ENCODE measurements at regions not wholly inside any gene's neighbourhood (a gene's known extent, or its start where the extent isn't known, plus 50 kb on each side); places are given as distances from the start of the nearest gene placed in this dataset.
"Not testable (repeated sequence)": the region's sequence is repeated elsewhere in the genome, so short reads cannot be mapped to it uniquely, and the experiment has no call there.

DNA sequence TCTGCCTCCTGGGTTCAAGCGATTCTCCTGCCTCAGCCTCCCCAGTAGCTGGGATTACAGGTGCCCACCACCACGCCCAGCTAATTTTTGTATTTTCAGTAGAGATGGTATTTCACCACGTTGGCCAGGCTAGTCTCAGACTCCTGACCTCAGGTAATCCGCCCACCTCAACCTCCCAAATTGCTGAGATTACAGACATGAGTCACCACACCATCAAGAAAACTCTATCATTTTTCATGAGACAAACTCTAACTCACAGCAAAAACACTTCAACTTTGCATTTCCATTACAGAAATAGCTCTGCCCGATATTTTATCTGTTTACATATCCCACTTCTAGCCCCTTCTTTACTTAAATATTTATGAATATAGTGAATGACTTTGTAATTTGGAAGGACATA, 561.1 kb downstream of the TMX3 start:
- DNase-seq (ENCODE audit: low read depth in 4 of 4, low spot score in 3 of 4): not testable (repeated sequence)

DNA sequence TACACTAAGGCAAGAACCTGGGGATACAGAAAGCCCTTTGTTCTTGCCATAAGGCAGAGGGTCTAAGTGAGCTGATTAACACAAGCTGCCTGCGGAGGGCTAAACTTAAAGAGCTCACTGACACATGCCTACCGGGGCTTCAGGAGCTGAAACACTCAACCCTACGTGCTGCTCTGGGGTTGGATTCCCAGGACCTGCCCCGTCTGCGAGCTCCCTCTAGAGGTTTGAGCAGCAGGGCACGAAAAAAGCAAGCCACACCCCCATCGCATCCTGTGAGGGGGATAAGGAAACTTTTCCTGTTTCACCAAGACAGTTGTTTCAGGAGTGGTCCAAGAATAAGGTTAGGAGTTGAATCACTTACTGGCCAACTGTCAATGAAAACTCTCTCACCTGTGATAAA, 562.1 kb downstream of the TMX3 start:
- DNase-seq (ENCODE audit: low read depth in 4 of 4, low spot score in 3 of 4): no peak

DNA sequence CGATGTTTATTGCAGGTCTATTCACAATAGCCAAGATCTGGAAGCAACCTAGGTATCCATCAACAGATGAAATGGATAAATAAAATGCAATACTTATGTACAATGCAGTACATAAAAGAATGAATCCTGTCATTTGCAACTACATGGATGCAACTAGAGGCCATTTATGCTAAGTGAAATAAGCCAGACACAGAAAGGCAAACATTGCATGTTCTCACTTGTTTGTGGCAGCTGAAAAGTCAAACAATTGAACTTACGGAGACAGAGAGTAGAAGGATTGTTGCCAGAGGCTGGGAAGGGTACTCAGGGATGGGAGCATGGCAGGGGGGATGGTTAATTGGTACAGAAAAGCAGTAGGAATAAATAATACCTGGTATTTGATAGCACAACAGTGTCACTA, 563.9 kb downstream of the TMX3 start:
- no peak for DNase-seq (ENCODE audit: low read depth in 4 of 4, low spot score in 3 of 4)

DNA sequence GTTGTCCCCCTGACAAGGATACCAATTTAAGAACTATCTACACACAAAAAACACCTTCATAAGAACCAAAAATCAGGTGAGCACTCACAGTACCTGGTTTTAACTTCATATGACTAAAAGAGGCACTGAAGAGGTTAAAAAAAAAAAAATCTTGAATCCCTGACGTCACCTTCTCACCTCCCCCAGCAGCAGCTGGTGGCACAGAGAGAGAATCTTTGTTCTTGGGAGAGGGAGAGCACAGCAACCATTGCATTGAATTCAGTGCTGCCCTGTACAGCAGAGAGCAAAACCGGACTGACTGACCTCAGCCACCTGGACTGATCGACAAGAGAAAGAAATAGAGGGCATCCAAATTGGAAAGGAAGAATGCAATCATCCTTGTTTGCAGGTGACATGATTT, 566.0 kb downstream of the TMX3 start:
- no peak for DNase-seq (ENCODE audit: low read depth in 4 of 4, low spot score in 3 of 4)

DNA sequence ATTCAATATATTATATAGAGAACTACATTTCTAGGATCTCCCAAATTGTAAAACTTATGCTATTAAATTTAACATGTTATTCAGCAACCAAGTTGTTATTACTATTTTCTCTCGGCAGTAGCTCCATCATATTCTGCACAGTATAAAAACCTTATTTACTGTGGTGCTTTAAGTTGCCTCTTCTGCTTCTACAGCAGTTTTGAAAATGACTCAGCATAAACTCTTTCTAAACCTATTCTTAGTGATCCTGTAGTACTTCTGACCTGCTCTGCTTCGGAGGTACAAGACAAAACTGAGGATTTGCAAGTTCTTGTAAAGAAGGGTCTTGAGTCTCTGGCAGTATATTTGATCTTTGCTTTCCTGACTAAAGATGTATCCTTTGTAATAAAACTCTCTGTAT, 567.2 kb downstream of the TMX3 start:
- DNase-seq (ENCODE audit: low read depth in 4 of 4, low spot score in 3 of 4): no peak

DNA sequence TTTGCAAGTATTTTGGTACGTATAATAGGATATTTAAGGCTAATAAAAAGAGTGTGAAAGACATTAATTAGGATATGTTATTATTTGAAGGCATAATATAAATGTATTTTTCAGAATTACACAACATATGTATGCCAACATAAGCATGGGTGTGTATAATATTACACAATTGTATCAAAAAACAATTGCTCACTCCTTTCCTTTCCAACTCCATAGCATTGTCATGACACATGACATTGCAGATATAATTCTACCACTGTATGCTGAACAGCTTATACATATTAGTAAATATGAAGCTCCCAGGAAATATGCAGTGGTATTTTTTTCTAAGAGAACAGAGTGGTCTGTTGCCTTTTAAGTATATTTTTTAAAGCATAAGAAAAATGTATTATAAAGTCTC, 593.1 kb downstream of the TMX3 start:
- no peak for DNase-seq (ENCODE audit: low read depth in 4 of 4, low spot score in 3 of 4)

DNA sequence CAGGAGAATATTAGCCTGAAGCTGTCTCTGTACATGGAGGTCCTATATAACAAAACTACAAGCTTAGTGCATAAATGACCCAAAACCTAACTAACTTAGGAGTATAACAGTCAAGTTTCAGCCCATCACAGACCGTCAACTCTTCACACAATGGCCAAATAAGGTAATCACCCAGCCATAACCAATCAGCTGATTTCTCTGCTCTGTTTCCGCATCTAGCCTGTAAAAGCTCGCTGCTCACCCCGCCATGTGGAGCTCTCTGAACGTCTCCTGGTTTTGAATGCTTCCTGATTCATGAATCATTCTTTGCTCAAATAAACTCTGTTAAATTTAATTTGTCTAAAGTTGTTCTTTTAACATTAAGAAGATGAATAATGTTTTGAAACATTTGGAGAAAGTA, 593.6 kb downstream of the TMX3 start:
- no peak for DNase-seq (ENCODE audit: low read depth in 4 of 4, low spot score in 3 of 4)

DNA sequence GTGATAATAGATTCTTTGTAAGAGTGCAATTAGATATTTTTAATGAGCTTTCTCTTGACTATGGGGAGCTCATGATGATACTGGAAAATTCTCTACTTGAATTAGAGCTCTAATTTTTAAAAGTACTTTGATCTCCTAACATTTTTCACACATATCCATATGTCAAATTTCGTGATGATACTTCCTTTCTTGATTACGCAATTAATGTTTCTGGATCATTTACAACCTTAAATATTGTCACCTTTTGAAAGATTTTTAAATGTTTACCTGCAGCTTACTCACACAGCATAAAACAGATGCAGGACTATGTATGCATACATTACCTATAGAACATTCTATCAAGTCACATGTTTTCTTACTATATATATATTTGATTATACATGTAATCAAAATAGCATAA, 598.5 kb upstream of the DSEL start:
- no peak for DNase-seq (ENCODE audit: low read depth in 4 of 4, low spot score in 3 of 4)

DNA sequence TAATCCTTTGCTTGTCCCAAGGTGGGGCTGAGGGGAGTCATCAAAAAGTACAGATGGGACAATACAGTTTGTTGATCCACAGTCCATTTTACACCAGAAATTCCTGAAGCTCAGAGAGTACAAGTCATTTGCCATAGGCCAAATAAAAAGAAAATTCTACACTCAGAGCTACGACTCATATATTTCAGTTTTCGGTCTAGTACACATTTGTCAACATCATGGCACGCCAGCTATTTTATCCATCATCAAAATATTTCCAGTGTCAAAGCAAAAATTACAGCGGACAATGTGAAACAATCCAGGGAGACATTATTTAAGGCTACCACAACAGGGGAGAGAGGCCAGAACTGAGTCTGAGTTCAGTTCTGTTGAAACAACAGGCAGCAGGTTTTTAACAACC, 587.5 kb upstream of the DSEL start:
- no peak for DNase-seq (ENCODE audit: low read depth in 4 of 4, low spot score in 3 of 4)

DNA sequence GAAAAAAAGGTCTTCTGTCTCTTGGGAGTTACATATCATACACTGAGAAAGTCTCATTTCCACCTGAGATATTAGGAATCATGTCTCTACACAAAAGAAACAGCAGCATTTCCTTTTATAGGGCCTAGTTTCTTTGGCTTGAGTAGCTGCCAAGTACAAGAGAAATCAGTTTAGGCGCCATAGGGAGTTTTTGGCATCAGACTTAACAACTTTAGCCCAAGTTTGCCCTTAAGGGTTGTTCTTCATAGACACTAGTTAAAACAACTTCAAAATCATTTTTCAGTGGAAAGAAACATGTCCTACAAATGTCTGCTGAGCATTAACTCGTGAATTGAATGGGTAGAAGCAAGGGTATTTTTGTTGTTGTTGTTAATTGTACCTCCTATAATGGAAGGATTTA, 587.0 kb upstream of the DSEL start:
- DNase-seq (ENCODE audit: low read depth in 4 of 4, low spot score in 3 of 4): no peak

DNA sequence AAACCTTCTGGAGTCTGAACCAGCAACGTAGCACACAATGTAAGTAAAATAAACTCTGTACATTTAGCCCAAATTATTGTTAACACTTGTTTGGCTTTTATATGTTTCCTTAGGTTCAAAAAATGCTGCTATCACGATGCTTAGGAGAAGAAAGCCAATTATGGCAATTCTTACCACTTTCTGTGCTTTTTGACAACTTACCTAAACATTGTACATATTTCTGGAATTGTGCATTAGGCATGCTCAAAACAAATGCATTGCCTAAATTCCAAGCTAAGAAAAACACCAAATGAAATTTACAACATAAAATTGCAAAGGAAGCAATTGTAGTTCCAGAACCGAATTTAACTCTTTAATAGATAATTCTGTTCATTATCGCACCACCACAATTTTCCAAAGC, 585.6 kb upstream of the DSEL start:
- no peak for DNase-seq (ENCODE audit: low read depth in 4 of 4, low spot score in 3 of 4)

DNA sequence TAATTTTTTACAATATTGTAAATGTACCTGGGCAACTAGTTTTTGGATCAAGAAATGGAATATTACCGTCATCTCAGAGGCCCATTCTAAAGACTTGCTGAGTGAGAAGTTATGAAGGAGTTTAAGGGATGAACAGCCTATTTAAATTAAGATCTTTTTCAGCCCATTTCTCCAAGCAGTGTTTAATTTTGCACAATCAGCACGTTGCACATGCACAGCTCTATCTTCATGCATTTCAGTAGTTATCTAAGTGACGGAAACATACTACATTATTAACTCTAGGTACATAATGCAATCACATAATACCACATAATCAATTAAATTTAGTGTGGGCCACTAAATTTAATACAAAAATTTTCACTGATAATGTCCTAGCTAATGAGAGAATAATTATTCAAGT, 582.1 kb upstream of the DSEL start:
- no peak for DNase-seq (ENCODE audit: low read depth in 4 of 4, low spot score in 3 of 4)

DNA sequence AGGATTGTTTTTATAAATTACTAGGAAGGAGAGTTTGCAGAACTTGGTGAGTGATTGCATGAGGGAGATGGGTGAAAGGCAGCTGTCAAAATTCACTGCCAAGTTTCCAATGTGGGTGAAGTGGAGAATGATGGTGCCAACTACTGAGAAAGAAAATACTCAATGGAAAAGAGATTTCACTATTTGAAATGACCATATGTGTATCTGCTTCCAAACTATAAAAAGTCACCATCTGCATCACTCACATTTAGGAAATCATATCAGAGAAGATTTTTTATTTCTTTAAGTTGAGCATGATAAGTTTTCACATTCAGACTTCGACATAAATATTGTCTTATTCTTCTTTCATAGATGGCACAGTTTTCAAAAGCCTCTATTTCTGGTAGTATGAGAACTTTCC, 570.0 kb upstream of the DSEL start:
- no peak for DNase-seq (ENCODE audit: low read depth in 4 of 4, low spot score in 3 of 4)

DNA sequence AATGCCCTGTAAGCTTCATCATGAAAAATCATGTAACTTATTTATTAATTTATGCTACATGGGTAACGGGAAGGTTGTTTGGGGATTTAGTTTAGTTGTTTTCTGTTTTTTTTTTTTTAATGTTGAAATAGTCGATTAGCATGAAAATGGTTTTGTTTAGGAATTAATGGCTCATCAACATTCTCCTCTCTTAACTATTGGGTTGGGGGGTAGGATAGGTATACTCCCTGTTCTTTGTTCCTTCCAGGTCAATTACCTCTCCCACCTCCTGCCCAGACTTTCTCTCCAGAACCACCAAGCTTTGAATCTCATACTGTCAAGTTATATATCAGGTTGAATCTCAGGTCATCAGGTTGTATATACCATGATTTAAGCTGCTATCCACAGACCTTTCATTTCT, 568.7 kb upstream of the DSEL start:
- no peak for DNase-seq (ENCODE audit: low read depth in 4 of 4, low spot score in 3 of 4)

DNA sequence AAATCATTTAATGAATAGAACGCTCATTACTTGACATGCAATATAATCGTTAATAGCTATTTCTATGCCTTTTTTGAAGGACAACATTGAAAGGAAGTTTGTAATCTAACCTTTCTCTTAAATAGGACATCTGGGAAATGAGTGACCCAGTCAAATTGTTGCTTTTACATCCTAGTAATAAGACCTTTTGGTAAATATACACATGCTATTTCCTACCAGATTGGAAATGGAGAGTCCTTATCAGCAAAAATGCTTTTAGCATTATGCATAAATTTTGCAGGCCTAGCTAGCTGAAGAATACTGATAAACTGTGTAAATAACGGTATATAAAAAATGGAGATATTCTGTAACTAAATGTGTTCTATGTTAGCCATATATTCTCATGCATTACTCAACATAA, 567.3 kb upstream of the DSEL start:
- DNase-seq (ENCODE audit: low read depth in 4 of 4, low spot score in 3 of 4): no peak

DNA sequence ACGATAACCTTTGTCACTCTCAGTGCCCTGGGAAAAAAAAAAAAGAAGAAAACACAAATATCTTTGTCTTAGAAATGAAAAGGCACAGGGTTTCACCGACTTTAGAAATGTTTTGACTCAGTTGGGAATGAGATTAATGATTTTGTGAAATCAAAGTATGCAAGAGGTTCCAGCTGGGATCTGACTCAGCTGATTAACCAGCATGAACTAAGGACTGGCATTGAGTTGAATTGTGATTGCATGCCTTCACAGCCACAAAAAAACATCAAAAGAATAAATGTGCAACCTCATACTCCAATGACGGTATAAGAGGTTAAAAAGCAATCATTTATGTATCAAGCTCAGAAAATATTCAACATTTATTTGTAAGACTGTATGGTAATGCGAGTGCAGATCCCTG, 566.6 kb upstream of the DSEL start:
- no peak for DNase-seq (ENCODE audit: low read depth in 4 of 4, low spot score in 3 of 4)

DNA sequence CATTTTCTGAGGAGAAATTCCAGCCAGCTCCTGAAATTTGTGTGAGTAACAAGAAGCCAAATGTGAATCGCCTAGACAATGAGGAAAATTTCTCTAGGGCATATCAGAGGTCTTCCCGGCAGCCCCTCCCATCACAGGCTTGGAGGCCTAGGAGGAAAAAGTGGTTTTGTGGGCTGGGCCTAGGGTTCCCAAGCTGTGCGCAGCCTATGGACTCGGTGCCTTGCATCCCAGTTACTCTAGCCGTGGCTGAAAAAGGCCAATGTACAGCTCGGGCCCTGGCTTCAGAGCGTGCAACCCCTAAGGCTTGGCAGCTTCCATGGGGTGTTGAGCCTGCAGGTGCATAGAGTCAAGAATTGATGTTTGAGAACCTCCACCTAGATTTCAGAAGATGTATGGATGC, 556.2 kb upstream of the DSEL start:
- no peak for DNase-seq (ENCODE audit: low read depth in 4 of 4, low spot score in 3 of 4)

DNA sequence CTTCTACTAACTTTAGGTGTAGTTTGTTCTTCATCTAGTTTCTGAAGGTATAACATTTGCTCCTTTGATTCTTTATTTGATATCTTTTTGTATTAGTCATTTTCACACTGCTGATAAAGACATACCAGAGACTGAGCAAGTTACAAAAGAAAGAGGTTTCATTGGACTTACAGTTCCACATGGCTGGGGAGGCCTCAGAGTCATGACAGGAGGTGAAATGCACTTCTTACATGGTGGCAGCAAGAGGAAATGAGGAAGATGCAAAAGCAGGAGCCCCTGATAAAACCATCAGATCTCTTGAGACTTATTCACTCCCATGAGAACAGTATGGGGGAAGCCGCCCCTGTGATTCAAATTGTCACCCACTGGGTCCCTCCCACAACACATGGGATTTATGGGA, 544.4 kb upstream of the DSEL start:
- no peak for DNase-seq (ENCODE audit: low read depth in 4 of 4, low spot score in 3 of 4)

DNA sequence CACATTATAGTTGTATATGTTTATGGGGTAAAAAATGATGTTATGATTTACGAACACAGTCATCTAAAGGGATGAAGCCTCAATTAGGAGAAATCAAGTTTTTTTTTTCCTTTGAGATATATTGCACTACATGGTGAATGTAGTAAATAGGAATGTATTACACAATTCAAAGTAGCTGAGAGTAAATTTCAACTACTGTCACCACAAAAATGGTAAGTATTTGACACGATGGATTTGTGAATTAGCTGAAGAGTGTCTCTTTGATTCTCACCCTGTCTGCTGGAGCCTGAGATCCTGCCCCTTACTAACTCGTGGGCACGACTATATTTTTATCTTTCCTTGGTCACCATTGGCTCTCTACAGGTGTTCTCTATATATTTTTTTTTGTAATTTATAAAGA, 540.4 kb upstream of the DSEL start:
- no peak for DNase-seq (ENCODE audit: low read depth in 4 of 4, low spot score in 3 of 4)

DNA sequence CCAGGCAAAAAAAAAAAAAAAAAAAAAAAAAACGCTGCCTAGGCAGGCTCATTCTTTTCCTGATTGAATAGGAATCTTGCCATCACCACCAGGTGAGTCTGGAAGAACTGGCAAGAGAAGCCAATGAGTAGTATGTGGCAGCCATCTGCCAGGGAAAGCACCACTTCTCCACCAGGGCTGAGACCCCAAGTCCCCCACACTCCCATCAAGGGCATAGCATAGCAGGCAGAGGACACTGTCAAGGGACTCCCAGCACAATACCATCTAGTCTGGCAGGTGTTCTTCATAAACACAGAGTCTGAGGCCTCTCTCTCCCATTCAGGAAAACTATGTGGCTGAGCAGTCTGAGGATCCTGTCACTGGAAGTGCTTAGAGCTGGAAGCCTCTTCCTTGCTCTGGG, 538.1 kb upstream of the DSEL start:
- DNase-seq (ENCODE audit: low read depth in 4 of 4, low spot score in 3 of 4): no peak

DNA sequence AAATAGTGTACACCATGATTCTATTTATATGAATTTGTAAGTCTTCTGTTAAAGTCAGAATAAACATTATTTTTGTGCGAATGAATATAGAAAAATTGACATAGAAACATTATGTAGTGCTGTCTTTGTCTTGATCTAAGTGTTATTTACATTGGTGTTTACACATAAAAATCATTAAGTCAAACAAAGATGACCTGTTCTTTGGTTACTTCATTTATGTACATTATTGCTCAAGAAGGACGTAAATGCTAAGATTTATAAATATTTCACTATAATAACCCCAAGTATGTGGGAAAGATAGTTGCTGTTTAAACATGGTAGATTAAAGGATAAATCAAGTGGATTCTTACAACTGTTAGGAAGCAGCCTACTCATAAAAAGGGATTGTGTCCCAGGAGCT, 536.8 kb upstream of the DSEL start:
- DNase-seq (ENCODE audit: low read depth in 4 of 4, low spot score in 3 of 4): no peak

DNA sequence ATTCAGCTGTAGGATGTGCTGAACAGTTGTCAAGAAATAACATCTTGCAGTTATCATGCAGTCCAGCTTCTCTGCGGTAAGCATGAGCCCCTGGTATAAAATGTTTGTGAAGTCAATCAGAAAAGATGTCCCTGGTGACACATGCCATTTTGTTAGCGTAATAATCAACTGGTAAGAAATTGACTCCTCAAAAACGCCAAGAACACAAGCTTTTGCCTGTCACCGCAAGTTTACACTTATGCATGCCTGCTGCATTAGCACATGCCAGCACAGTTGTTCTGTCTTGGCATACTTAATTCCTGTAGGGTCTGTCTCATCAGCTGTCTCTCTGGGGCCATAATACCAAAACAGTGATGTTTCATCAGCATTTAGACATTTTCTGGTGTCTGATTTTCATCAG, 524.8 kb upstream of the DSEL start:
- DNase-seq (ENCODE audit: low read depth in 4 of 4, low spot score in 3 of 4): no peak

DNA sequence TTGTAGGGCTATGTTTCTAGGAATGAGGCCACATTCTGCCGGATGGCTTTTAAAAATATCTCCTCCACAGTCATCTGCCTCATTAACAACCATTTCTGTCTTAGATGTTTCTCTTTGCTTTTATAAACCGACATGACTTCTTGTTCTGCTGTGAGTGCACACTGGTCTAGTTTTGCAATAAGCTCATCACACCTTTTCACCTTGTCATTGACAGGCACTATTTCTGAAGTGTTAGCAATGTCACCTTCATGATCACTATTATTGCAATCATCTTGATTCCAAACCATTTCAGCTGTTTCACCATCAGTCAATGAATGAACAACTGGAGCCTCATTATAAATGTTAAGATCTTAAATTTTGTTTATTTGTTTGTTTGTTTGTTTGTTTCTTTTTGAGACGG, 523.7 kb upstream of the DSEL start:
- no peak for DNase-seq (ENCODE audit: low read depth in 4 of 4, low spot score in 3 of 4)
